SK-N-SH treated with all-trans-retinoic acid at 6 μM for 48 hours (cell line): ENCODE measurements at regions not wholly inside any gene's neighbourhood (a gene's known extent, or its start where the extent isn't known, plus 50 kb on each side); places are given as distances from the start of the nearest gene placed in this dataset.

Source experiments
- ATAC-seq: fragments of 200-7000 bp; cut with Tn5 transposase; 3 replicates; pipeline ENCODE4 v1.9.1; 2020; ENCODE audit warnings: mild to moderate bottlenecking, moderate library complexity
- ARNTL ChIP-seq: fragments of 450-650 bp; formaldehyde crosslinking; IDR thresholded peaks from 2 replicates; pipeline ENCODE4 v1.5.0; 2020; ENCODE audit warnings: low read depth, mild to moderate bottlenecking, moderate library complexity, borderline replicate concordance
- CSDC2 ChIP-seq: fragments of 250-450 bp; sonication (Bioruptor Pico); IDR thresholded peaks from 2 replicates; pipeline ENCODE4 v1.5.0; 2020; ENCODE audit warnings: mild to moderate bottlenecking, moderate library complexity
- CSRNP3 ChIP-seq: fragments of 250-450 bp; sonication (Bioruptor Pico); IDR thresholded peaks from 2 replicates; pipeline ENCODE4 v1.5.1; 2021; ENCODE audit warnings: mild to moderate bottlenecking, moderate library complexity
- ESRRG ChIP-seq: fragments of 250-450 bp; sonication (Bioruptor Pico); IDR thresholded peaks from 2 replicates; pipeline ENCODE4 v1.6.1; 2021; ENCODE audit warnings: mild to moderate bottlenecking
- GLIS3 ChIP-seq: fragments of 250-450 bp; sonication (Bioruptor Pico); IDR thresholded peaks from 2 replicates; pipeline ENCODE4 v1.5.0; 2020; ENCODE audit warnings: mild to moderate bottlenecking, moderate library complexity
- ISL1 ChIP-seq: fragments of 250-450 bp; sonication (Bioruptor Pico); IDR thresholded peaks from 2 replicates; pipeline ENCODE4 v2.1.2; 2022; ENCODE audit warnings: mild to moderate bottlenecking, moderate library complexity
- OSR1 ChIP-seq: fragments of 250-450 bp; sonication (Bioruptor Pico); IDR thresholded peaks from 2 replicates; pipeline ENCODE4 v1.8.0; 2022; ENCODE audit warnings: moderate library complexity, mild to moderate bottlenecking, inconsistent platforms
- PPARA ChIP-seq: fragments of 250-450 bp; sonication (Bioruptor Pico); IDR thresholded peaks from 2 replicates; pipeline ENCODE4 v1.5.0; 2020; ENCODE audit warnings: mild to moderate bottlenecking, borderline replicate concordance
- RARB ChIP-seq: fragments of 250-450 bp; sonication (Bioruptor Pico); IDR thresholded peaks from 2 replicates; pipeline ENCODE4 v1.8.0; 2021; ENCODE audit warnings: mild to moderate bottlenecking, moderate library complexity
- SNAI2 ChIP-seq: fragments of 250-450 bp; sonication (Bioruptor Pico); IDR thresholded peaks from 2 replicates; pipeline ENCODE4 v1.5.0; 2020; ENCODE audit warnings: mild to moderate bottlenecking, moderate library complexity
- TCF4 ChIP-seq: fragments of 250-450 bp; sonication (Bioruptor Pico); IDR thresholded peaks from 2 replicates; pipeline ENCODE4 v1.8.0; 2021; ENCODE audit warnings: mild to moderate bottlenecking, moderate library complexity, borderline replicate concordance
- TOX ChIP-seq: fragments of 250-450 bp; sonication (Bioruptor Pico); IDR thresholded peaks from 2 replicates; pipeline ENCODE4 v1.8.0; 2021; ENCODE audit warnings: mild to moderate bottlenecking, moderate library complexity, borderline replicate concordance
- ZC3H10 ChIP-seq: fragments of 250-450 bp; sonication (Bioruptor Pico); IDR thresholded peaks from 2 replicates; pipeline ENCODE4 v1.5.1; 2021; ENCODE audit warnings: mild to moderate bottlenecking, moderate library complexity
- ZFP30 ChIP-seq: fragments of 450-650 bp; formaldehyde crosslinking; IDR thresholded peaks from 2 replicates; pipeline ENCODE4 v1.5.0; 2022; ENCODE audit warnings: mild to moderate bottlenecking, moderate library complexity
- ZNF565 ChIP-seq: fragments of 450-650 bp; formaldehyde crosslinking; conservative IDR thresholded peaks from 2 replicates; pipeline ENCODE4 v1.5.0; 2020; ENCODE audit warnings: low read depth, mild to moderate bottlenecking, moderate library complexity
- ZNF70 ChIP-seq: fragments of 450-650 bp; formaldehyde crosslinking; IDR thresholded peaks from 2 replicates; pipeline ENCODE4 v1.5.0; 2020; ENCODE audit warnings: mild to moderate bottlenecking, moderate library complexity
- TF ChIP-seq, protein P1 (sequence below): fragments of 250-450 bp; sonication (Bioruptor Pico); IDR thresholded peaks from 2 replicates; pipeline ENCODE4 v1.8.0; 2020; ENCODE audit warnings: mild to moderate bottlenecking, moderate library complexity, borderline replicate concordance
- TF ChIP-seq, protein P2 (sequence below): fragments of 250-450 bp; sonication (Bioruptor Pico); IDR thresholded peaks from 2 replicates; pipeline ENCODE4 v1.5.0; 2020; ENCODE audit warnings: mild to moderate bottlenecking, moderate library complexity
- TF ChIP-seq, protein P3 (sequence below): fragments of 250-450 bp; sonication (Bioruptor Pico); IDR thresholded peaks from 2 replicates; pipeline ENCODE4 v1.5.1; 2020; ENCODE audit warnings: low read depth, mild to moderate bottlenecking, moderate library complexity
- TF ChIP-seq, protein P4 (sequence below): fragments of 250-450 bp; sonication (Bioruptor Pico); IDR thresholded peaks from 2 replicates; pipeline ENCODE4 v1.8.0; 2021; ENCODE audit warnings: low read depth, mild to moderate bottlenecking, moderate library complexity, borderline replicate concordance

DNA sequence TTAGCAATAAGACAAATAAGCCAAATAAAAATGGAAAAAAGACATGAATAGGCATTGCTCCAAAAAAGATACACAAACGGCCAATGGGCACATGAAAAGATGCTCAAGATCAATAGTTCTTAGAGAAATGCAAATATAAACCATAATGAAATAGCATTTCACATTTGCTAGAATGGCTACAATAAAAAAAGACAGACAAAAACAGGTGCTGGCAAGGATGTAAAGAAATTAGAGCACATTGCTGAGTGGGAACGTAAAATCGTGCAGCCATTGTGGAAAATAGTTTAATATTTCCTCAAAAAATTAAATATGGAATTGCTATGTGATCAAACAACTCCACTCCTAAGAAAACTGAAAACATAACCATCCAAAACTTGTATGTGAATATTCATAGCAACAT is 160.0 kb upstream of the SPATS2L start:
- no peak for ATAC-seq
- TF ChIP-seq TCF4 (CRISPR knock-in tag) (no peak), GLIS3 (no peak), CSRNP3 (CRISPR knock-in tag) (no peak), ISL1 (CRISPR knock-in tag) (no peak), ESRRG (CRISPR knock-in tag) (no peak), SNAI2 (CRISPR knock-in tag) (no peak), OSR1 (CRISPR knock-in tag) (no peak), TOX (no peak), CSDC2 (CRISPR knock-in tag) (no peak), ARNTL (CRISPR knock-in tag) (no peak)
- TF ChIP-seq, protein P1, sequence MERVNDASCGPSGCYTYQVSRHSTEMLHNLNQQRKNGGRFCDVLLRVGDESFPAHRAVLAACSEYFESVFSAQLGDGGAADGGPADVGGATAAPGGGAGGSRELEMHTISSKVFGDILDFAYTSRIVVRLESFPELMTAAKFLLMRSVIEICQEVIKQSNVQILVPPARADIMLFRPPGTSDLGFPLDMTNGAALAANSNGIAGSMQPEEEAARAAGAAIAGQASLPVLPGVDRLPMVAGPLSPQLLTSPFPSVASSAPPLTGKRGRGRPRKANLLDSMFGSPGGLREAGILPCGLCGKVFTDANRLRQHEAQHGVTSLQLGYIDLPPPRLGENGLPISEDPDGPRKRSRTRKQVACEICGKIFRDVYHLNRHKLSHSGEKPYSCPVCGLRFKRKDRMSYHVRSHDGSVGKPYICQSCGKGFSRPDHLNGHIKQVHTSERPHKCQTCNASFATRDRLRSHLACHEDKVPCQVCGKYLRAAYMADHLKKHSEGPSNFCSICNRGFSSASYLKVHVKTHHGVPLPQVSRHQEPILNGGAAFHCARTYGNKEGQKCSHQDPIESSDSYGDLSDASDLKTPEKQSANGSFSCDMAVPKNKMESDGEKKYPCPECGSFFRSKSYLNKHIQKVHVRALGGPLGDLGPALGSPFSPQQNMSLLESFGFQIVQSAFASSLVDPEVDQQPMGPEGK (CRISPR knock-in tag): no peak

GRCh38 chr2:200147371-200147770 is 159.1 kb upstream of the SPATS2L start:
- ATAC-seq: no peak
- TF ChIP-seq, protein P2, sequence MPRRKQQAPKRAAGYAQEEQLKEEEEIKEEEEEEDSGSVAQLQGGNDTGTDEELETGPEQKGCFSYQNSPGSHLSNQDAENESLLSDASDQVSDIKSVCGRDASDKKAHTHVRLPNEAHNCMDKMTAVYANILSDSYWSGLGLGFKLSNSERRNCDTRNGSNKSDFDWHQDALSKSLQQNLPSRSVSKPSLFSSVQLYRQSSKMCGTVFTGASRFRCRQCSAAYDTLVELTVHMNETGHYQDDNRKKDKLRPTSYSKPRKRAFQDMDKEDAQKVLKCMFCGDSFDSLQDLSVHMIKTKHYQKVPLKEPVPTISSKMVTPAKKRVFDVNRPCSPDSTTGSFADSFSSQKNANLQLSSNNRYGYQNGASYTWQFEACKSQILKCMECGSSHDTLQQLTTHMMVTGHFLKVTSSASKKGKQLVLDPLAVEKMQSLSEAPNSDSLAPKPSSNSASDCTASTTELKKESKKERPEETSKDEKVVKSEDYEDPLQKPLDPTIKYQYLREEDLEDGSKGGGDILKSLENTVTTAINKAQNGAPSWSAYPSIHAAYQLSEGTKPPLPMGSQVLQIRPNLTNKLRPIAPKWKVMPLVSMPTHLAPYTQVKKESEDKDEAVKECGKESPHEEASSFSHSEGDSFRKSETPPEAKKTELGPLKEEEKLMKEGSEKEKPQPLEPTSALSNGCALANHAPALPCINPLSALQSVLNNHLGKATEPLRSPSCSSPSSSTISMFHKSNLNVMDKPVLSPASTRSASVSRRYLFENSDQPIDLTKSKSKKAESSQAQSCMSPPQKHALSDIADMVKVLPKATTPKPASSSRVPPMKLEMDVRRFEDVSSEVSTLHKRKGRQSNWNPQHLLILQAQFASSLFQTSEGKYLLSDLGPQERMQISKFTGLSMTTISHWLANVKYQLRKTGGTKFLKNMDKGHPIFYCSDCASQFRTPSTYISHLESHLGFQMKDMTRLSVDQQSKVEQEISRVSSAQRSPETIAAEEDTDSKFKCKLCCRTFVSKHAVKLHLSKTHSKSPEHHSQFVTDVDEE: no peak
- TF ChIP-seq CSDC2 (CRISPR knock-in tag) (no peak), CSRNP3 (CRISPR knock-in tag) (no peak), TOX (no peak), RARB (CRISPR knock-in tag) (no peak), PPARA (CRISPR knock-in tag) (no peak), ZNF70 (no peak), ZC3H10 (CRISPR knock-in tag) (no peak), OSR1 (CRISPR knock-in tag) (no peak), ISL1 (CRISPR knock-in tag) (no peak), ZNF565 (CRISPR knock-in tag) (no peak), SNAI2 (CRISPR knock-in tag) (no peak), GLIS3 (no peak), ZFP30 (CRISPR knock-in tag) (no peak)
- TF ChIP-seq, protein P3, sequence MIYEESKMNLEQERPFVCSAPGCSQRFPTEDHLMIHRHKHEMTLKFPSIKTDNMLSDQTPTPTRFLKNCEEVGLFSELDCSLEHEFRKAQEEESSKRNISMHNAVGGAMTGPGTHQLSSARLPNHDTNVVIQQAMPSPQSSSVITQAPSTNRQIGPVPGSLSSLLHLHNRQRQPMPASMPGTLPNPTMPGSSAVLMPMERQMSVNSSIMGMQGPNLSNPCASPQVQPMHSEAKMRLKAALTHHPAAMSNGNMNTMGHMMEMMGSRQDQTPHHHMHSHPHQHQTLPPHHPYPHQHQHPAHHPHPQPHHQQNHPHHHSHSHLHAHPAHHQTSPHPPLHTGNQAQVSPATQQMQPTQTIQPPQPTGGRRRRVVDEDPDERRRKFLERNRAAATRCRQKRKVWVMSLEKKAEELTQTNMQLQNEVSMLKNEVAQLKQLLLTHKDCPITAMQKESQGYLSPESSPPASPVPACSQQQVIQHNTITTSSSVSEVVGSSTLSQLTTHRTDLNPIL (CRISPR knock-in tag): no peak
- TF ChIP-seq, protein P1 (CRISPR knock-in tag): no peak
- TF ChIP-seq, protein P4, sequence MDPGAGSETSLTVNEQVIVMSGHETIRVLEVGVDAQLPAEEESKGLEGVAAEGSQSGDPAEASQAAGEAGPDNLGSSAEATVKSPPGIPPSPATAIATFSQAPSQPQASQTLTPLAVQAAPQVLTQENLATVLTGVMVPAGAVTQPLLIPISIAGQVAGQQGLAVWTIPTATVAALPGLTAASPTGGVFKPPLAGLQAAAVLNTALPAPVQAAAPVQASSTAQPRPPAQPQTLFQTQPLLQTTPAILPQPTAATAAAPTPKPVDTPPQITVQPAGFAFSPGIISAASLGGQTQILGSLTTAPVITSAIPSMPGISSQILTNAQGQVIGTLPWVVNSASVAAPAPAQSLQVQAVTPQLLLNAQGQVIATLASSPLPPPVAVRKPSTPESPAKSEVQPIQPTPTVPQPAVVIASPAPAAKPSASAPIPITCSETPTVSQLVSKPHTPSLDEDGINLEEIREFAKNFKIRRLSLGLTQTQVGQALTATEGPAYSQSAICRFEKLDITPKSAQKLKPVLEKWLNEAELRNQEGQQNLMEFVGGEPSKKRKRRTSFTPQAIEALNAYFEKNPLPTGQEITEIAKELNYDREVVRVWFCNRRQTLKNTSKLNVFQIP (CRISPR knock-in tag): no peak
